Endothelial cell of umbilical vein (primary cell): ENCODE measurements at regions not wholly inside any gene's neighbourhood (a gene's known extent, or its start where the extent isn't known, plus 50 kb on each side); places are given as distances from the start of the nearest gene placed in this dataset.

Experiments
- BruUV-seq: library from RNA; stranded (reverse); fragments of 400-500 nt; replicated peaks from 2 replicates; lab custom pipeline; 2021; lab: Mats Ljungman, UMichigan
- CTCF ChIA-PET: fragments of 300-600, 350-600 bp; sonication (Branson Sonifier 250); formaldehyde crosslinking; loops from one replicate; lab custom pipeline; 2021; ENCODE audit warnings: antibody characterized with exemption, inconsistent platforms; lab: Charles Lee
- POLR2A ChIA-PET: fragments of 300-600, 350-600 bp; sonication (Branson Sonifier 250); formaldehyde crosslinking; loops from one replicate; lab custom pipeline; 2021; ENCODE audit warnings: antibody characterized with exemption, inconsistent platforms; lab: Charles Lee
- DNase-seq: peaks from one replicate; pipeline ENCODE4 v3.0.0-alpha.2; 2011; ENCODE audit warnings: low read depth, low spot score
- FAIRE-seq: peaks from 2 replicates; lab custom pipeline; 2011; peaks lifted over from hg19 to GRCh38; lab: Jason Lieb, UNC
- H2AFZ ChIP-seq: 2 replicates; pipeline ENCODE4 v1.6.0; 2012; ENCODE audit warnings: low read depth, low read length, control low read depth, inconsistent platforms
- H3K27ac ChIP-seq: 2 replicates; pipeline ENCODE4 v1.5.1; 2011; ENCODE audit warnings: low read depth, mild to moderate bottlenecking, control low read depth, low read length, moderate library complexity; ENCODE audit not compliant: insufficient read depth
- H3K27me3 ChIP-seq, 2 experiments: 2 replicates each; pipeline versions ENCODE4 v1.6.0 to v1.6.1; 2011; ENCODE audit warnings: low read length in 2 of 2, mixed read lengths in 1 of 2; ENCODE audit not compliant: control insufficient read depth in 2 of 2, insufficient read depth in 2 of 2
- H3K36me3 ChIP-seq, 2 experiments: 2 replicates in 1 of 2; 3 replicates in 1 of 2; pipeline ENCODE4 v1.5.1; 2011; ENCODE audit warnings: low read length in 2 of 2, mild to moderate bottlenecking in 1 of 2, moderate library complexity in 1 of 2; ENCODE audit not compliant: control insufficient read depth in 2 of 2, insufficient read depth in 2 of 2; ENCODE audit errors: extremely low read depth in 1 of 2
- H3K4me1 ChIP-seq: 3 replicates; pipeline ENCODE4 v1.5.1; 2011; ENCODE audit warnings: mild to moderate bottlenecking, low read length; ENCODE audit not compliant: control insufficient read depth, insufficient read depth; ENCODE audit errors: extremely low read depth
- H3K4me2 ChIP-seq: 2 replicates; pipeline ENCODE4 v1.6.1; 2011; ENCODE audit warnings: low read length, control low read depth, mixed read lengths; ENCODE audit not compliant: insufficient read depth
- H3K4me3 ChIP-seq, 3 experiments: fragments of 200-600 bp in 1 of 3; sonication (generic), shearing (Covaris generic) in 1 of 3; replicated peaks in 1 of 3; 2 replicates each; pipeline ENCODE4 v1.5.1; 2011 to 2016; ENCODE audit warnings: control low read depth in 3 of 3, low read length in 3 of 3, mild to moderate bottlenecking in 2 of 3, inconsistent platforms in 1 of 3, low read depth in 1 of 3, moderate library complexity in 1 of 3; ENCODE audit not compliant: insufficient read depth in 1 of 3
- H3K79me2 ChIP-seq: 2 replicates; pipeline ENCODE4 v1.6.0; 2012; ENCODE audit warnings: low read length, inconsistent platforms; ENCODE audit not compliant: control insufficient read depth, insufficient read depth
- H3K9ac ChIP-seq: replicated peaks from 2 replicates; pipeline ENCODE3; 2011; ENCODE audit warnings: low read length, control low read depth; ENCODE audit not compliant: insufficient read depth; ENCODE audit errors: extremely low read depth
- H3K9me1 ChIP-seq: replicated peaks from 3 replicates; pipeline ENCODE4 v1.6.0; 2011; ENCODE audit warnings: mild to moderate bottlenecking, low read length; ENCODE audit not compliant: control insufficient read depth, insufficient read depth; ENCODE audit errors: extremely low read depth
- H3K9me3 ChIP-seq: replicated peaks from 2 replicates; pipeline ENCODE4 v1.5.1; 2012; ENCODE audit warnings: low read length, inconsistent platforms; ENCODE audit not compliant: control insufficient read depth, insufficient read depth
- H4K20me1 ChIP-seq: replicated peaks from 2 replicates; pipeline ENCODE3; 2011; ENCODE audit warnings: mild to moderate bottlenecking, low read length; ENCODE audit not compliant: control insufficient read depth, insufficient read depth; ENCODE audit errors: extremely low read depth
- EZH2 ChIP-seq: IDR thresholded peaks from 2 replicates; pipeline ENCODE4 v1.6.1; 2012; ENCODE audit warnings: borderline replicate concordance, low read depth, mild to moderate bottlenecking, moderate library complexity, low read length, inconsistent platforms; ENCODE audit not compliant: severe bottlenecking
- FOS ChIP-seq: IDR thresholded peaks from 2 replicates; pipeline ENCODE4 v1.6.1; 2011; ENCODE audit warnings: mild to moderate bottlenecking, low read length, moderate library complexity, borderline replicate concordance; ENCODE audit not compliant: insufficient read depth
- GATA2 ChIP-seq: IDR thresholded peaks from 2 replicates; pipeline ENCODE4 v1.7.0; 2011; ENCODE audit warnings: low read depth, mild to moderate bottlenecking, moderate library complexity, mixed read lengths, low read length; ENCODE audit not compliant: insufficient read length, insufficient read depth
- JUN ChIP-seq: IDR thresholded peaks from 2 replicates; pipeline ENCODE4 v1.6.1; 2011; ENCODE audit warnings: borderline replicate concordance, low read depth; ENCODE audit not compliant: insufficient read length, insufficient read depth
- MYC ChIP-seq: IDR thresholded peaks from one replicate; pipeline ENCODE4 v1.6.1; 2011; ENCODE audit warnings: mild to moderate bottlenecking, low read depth, low read length
- POLR2A ChIP-seq: IDR thresholded peaks from 2 replicates; pipeline ENCODE4 v1.6.1; 2012; ENCODE audit warnings: low read depth, mild to moderate bottlenecking, control low read depth, low read length
- POLR2AphosphoS5 ChIP-seq: IDR thresholded peaks from 2 replicates; pipeline ENCODE4 v1.6.1; 2012; ENCODE audit warnings: low read depth, mild to moderate bottlenecking, control low read depth, low read length, moderate library complexity; ENCODE audit not compliant: insufficient read depth
- dilution Hi-C: fragments of 300-500 bp; cut with MboI; formaldehyde crosslinking; loops from one replicate; pipeline ENCODE4 v1.15.0; 2019; ENCODE audit warnings: low sequenced_read_pairs; ENCODE audit not compliant: extremely low pct_ligation_motif_present
- intact Hi-C: fragments of 100-400 bp; cut with micrococcal nuclease; formaldehyde crosslinking; loops from one replicate; pipeline ENCODE4 v1.10.0; 2022
- TF ChIP-seq, protein P1 (sequence below), 2 donors: IDR thresholded peaks; 1 replicate in 1 of 2; 2 replicates in 1 of 2; pipeline ENCODE4 v1.5.1; 2011; ENCODE audit warnings: low read length in 2 of 2, mild to moderate bottlenecking in 2 of 2, moderate library complexity in 2 of 2, control low read depth in 1 of 2, inconsistent platforms in 1 of 2, low read depth in 1 of 2; ENCODE audit not compliant: insufficient read depth in 1 of 2; ENCODE audit errors: extremely low read depth in 1 of 2
- TF ChIP-seq, protein P2 (sequence below): IDR thresholded peaks from 2 replicates; pipeline ENCODE4 v1.6.1; 2011; ENCODE audit not compliant: insufficient read depth, insufficient read length

DNA sequence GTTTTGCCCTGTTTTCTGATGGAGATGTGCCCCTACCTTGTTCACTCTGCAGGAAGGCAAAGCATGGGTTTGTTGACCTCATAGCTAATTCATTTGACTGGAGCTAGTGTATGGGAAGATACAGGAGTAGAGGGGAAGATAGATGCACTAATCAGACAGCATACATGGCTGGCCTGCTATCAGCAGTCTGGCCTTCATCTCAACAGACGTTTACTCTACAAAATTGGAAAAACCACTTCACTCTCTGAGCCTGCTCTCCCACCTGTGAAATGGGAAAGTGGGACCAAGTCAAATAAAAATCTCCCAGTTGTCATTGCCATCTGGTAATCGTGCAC lies 235.2 kb upstream of the RAB4A start:
- peaks cover 11% of the 10 kb centered on the region for H3K4me1 ChIP-seq
- no peak for FAIRE-seq
- H2AFZ ChIP-seq: no peak overlapping the region
- POLR2A ChIA-PET: no interaction called here
- H4K20me1 ChIP-seq: no peaks in the 10 kb centered on the region
- no peaks in the 10 kb centered on the region for H3K79me2 ChIP-seq
- no peak overlapping the region for H3K27ac ChIP-seq
- no peaks in the 10 kb centered on the region for H3K9me1 ChIP-seq
- dilution Hi-C loops (no loop called here), intact Hi-C loops (no loop called here)
- no peak overlapping the region for H3K4me2 ChIP-seq
- CTCF ChIA-PET: no interaction called here
- no peak for DNase-seq
- BruUV-seq: no TSS peak
- H3K9me3 ChIP-seq: no peaks in the 10 kb centered on the region
- no peak overlapping the region for H3K4me3 ChIP-seq
- TF ChIP-seq GATA2 (no peak), MYC (no peak), JUN (no peak), FOS (no peak), POLR2A (no peak), EZH2 (no peak), POLR2AphosphoS5 (no peak)
- TF ChIP-seq, protein P1, sequence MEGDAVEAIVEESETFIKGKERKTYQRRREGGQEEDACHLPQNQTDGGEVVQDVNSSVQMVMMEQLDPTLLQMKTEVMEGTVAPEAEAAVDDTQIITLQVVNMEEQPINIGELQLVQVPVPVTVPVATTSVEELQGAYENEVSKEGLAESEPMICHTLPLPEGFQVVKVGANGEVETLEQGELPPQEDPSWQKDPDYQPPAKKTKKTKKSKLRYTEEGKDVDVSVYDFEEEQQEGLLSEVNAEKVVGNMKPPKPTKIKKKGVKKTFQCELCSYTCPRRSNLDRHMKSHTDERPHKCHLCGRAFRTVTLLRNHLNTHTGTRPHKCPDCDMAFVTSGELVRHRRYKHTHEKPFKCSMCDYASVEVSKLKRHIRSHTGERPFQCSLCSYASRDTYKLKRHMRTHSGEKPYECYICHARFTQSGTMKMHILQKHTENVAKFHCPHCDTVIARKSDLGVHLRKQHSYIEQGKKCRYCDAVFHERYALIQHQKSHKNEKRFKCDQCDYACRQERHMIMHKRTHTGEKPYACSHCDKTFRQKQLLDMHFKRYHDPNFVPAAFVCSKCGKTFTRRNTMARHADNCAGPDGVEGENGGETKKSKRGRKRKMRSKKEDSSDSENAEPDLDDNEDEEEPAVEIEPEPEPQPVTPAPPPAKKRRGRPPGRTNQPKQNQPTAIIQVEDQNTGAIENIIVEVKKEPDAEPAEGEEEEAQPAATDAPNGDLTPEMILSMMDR (IDR thresholded peaks at IDR 0.05; ENCODE audit: extremely low read depth in 1 of 2, insufficient read depth in 1 of 2, low read depth in 1 of 2, low read length in 2 of 2): no peak
- TF ChIP-seq, protein P2, sequence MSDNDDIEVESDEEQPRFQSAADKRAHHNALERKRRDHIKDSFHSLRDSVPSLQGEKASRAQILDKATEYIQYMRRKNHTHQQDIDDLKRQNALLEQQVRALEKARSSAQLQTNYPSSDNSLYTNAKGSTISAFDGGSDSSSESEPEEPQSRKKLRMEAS: no peak
- H3K36me3 ChIP-seq: no peaks in the 10 kb centered on the region
- no peak overlapping the region for H3K9ac ChIP-seq
- peaks cover 0 to 6% of the 10 kb centered on the region in 2 experiments for H3K27me3 ChIP-seq
